Neural cell (in vitro differentiated cells): ENCODE measurements at regions not wholly inside any gene's neighbourhood (a gene's known extent, or its start where the extent isn't known, plus 50 kb on each side); places are given as distances from the start of the nearest gene placed in this dataset.

Experiments used
- CTCF ChIP-seq: fragments of 450-650 bp; IDR thresholded peaks from 2 replicates; pipeline ENCODE4 v1.5.1; 2014; ENCODE audit warnings: antibody characterized with exemption, mild to moderate bottlenecking, moderate library complexity; ENCODE audit not compliant: poor library complexity, severe bottlenecking
- EZH2 ChIP-seq: fragments of 200-600, 300-800 bp; shearing (Covaris generic), sonication (generic); IDR thresholded peaks from 2 replicates; pipeline ENCODE4 v1.6.1; 2014; ENCODE audit warnings: antibody characterized with exemption, low read length, borderline replicate concordance, mild to moderate bottlenecking; ENCODE audit not compliant: insufficient read depth, poor library complexity, severe bottlenecking
- RAD21 ChIP-seq: fragments of 450-650 bp; conservative IDR thresholded peaks from 2 replicates; pipeline ENCODE4 v1.6.1; 2014; ENCODE audit warnings: antibody characterized with exemption, mild to moderate bottlenecking, moderate library complexity

GRCh38 chr3:147311716-147312115 is 94.6 kb downstream of the ZIC4 start:
- TF ChIP-seq RAD21 (no peak), CTCF (no peak), EZH2 (no peak)
